ENCODE measurements at regions not wholly inside any gene's neighbourhood (a gene's known extent, or its start where the extent isn't known, plus 50 kb on each side); places are given as distances from the start of the nearest gene placed in this dataset.

DNA sequence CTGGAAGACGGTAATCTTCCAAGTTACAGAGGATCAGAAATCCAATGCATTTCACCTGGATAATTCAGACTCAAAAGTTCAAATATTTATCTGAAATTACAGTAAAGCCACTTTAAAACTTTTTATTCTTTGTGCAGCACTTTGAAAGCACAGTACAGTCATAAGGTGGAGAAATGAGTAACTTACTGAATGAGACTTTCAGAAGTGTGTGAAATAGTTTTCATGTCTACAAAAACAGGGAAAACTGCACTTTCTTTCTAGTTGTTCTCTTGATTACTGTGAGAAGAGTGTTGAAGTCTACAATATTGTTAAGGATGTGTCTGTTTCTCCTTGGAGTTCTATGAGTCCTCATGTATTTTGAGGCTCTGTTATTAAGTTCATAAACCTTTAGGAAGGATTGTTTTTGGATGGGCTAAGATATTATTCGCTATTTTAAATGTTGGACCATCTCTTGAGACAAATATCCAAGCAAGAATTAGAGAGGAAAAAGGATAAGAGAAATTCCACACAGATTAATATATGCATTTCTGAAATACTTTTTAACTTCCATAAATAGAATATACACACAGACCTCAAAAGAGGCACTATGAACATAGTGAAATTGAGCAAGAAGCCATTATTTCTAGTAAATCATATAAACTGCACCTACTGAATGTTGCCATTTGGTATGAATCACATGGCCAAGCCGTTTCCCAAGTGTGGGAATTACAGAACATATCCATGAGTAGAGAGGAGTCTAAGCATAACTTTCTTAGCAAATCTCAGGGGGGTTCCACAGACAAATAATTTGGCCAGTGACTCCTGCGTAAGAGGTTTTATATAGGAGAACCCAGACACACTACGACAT lies 83.6 kb upstream of the PLEKHM1 start:
- CTCF ChIA-PET: no interaction called here
- no peaks in the 10 kb centered on the region for H3K9me3 ChIP-seq (ENCODE audit: control extremely low read depth in 1 of 3, control insufficient read depth in 2 of 3, insufficient read depth in 1 of 3, low read length in 2 of 3)
- no peak for ATAC-seq (ENCODE audit: low read depth)
- Mint-ChIP-seq H3K27me3 (no peaks in the 10 kb centered on the region), H3K9me3 (ENCODE audit: insufficient read depth) (no peaks in the 10 kb centered on the region), H3K4me3 (no peak overlapping the region), H3K4me1 (peaks cover 43% of the 10 kb centered on the region), H3K27ac (no peak overlapping the region)
- TF ChIP-seq EZH2 (IDR thresholded peaks at IDR 0.05; ENCODE audit: borderline replicate concordance, insufficient read depth, low read depth, low read length, poor library complexity, severe bottlenecking): no peak
- TF ChIP-seq, protein P1, sequence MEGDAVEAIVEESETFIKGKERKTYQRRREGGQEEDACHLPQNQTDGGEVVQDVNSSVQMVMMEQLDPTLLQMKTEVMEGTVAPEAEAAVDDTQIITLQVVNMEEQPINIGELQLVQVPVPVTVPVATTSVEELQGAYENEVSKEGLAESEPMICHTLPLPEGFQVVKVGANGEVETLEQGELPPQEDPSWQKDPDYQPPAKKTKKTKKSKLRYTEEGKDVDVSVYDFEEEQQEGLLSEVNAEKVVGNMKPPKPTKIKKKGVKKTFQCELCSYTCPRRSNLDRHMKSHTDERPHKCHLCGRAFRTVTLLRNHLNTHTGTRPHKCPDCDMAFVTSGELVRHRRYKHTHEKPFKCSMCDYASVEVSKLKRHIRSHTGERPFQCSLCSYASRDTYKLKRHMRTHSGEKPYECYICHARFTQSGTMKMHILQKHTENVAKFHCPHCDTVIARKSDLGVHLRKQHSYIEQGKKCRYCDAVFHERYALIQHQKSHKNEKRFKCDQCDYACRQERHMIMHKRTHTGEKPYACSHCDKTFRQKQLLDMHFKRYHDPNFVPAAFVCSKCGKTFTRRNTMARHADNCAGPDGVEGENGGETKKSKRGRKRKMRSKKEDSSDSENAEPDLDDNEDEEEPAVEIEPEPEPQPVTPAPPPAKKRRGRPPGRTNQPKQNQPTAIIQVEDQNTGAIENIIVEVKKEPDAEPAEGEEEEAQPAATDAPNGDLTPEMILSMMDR (IDR thresholded peaks at IDR 0.05): no peak
- no peak overlapping the region for H3K9ac ChIP-seq (ENCODE audit: low read length)
- H3K4me1 ChIP-seq (ENCODE audit: control insufficient read depth in 2 of 2, insufficient read depth in 2 of 2, low read length in 2 of 2): peaks cover 0 to 8% of the 10 kb centered on the region in 2 donors
- peaks cover 0 to 6% of the 10 kb centered on the region in 2 experiments for H3K36me3 ChIP-seq (replicated peaks in 1 of 2; ENCODE audit: control extremely low read depth in 1 of 2, control insufficient read depth in 1 of 2, extremely low read depth in 1 of 2, insufficient read depth in 2 of 2, low read length in 1 of 2)
- H3K4me3 ChIP-seq (ENCODE audit: control extremely low read depth in 1 of 5, extremely low read depth in 1 of 5, insufficient read depth in 1 of 5, low read depth in 2 of 5, low read length in 4 of 5): no peak overlapping the region
- peaks cover 59% of the 10 kb centered on the region for H3K79me2 ChIP-seq (ENCODE audit: control insufficient read depth, insufficient read depth, low read length)
- no peak overlapping the region for H3K4me2 ChIP-seq (replicated peaks; ENCODE audit: low read depth, low read length, poor library complexity, severe bottlenecking)
- H3K27me3 ChIP-seq (replicated peaks in 1 of 4; ENCODE audit: control extremely low read depth in 1 of 4, control insufficient read depth in 3 of 4, insufficient read depth in 4 of 4, low read length in 3 of 4): no peaks in the 10 kb centered on the region
- POLR2A ChIA-PET: no interaction called here
- 92% methylated on average over 2 of the region's 5 CpGs for WGBS (ENCODE audit: insufficient coverage)
- no peak for DNase-seq
- H2AFZ ChIP-seq (ENCODE audit: insufficient read depth, low read depth, low read length, poor library complexity, severe bottlenecking): no peak overlapping the region
- intact Hi-C loops (cut with micrococcal nuclease): no loop called here
- H4K20me1 ChIP-seq (ENCODE audit: control insufficient read depth, insufficient read depth, low read length, poor library complexity, severe bottlenecking): peaks cover 48% of the 10 kb centered on the region
- H3K27ac ChIP-seq (ENCODE audit: low read length in 2 of 2): no peak overlapping the region

DNA sequence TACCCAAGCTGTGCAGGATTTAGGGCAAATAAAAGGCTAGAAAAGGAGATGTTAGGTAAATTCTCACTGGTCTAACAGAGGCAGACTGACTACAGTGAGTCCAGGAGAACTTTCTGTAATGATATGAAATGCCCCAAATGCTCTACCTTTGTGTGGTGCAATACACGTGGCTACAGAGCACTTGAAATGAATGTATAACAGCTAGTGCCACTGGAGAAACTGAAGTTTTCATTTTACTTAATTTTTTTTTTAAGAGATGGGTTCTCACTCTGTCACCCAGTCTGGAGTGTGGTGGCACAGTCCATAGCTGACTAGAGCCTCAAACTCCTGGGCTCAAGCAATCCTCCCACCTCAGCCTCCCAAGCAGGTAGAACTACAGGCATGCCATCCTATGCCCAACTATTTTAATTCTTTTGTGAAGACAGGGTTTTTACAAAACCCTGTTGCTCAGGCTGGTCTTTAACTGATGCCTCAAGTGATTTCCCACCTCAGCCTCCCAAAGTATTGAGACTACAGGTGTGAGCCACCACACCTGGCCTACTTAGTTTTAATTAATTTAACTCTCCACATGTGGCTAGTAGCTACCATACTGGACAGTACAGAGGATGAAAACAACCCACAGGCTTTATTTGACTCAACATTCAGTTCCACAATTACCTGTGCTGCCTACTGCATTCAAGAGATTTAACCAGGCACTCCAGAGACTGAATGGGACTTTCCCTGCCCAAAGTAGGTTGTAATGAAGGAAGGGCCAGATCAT lies 84.8 kb upstream of the PLEKHM1 start:
- DNase-seq: no peak
- H3K4me1 Mint-ChIP-seq: peaks cover 54% of the 10 kb centered on the region
- Histone ChIP-seq H3K4me2 (replicated peaks; ENCODE audit: low read depth, low read length, poor library complexity, severe bottlenecking) (no peak overlapping the region), H3K36me3 (replicated peaks in 1 of 2; ENCODE audit: control extremely low read depth in 1 of 2, control insufficient read depth in 1 of 2, extremely low read depth in 1 of 2, insufficient read depth in 2 of 2, low read length in 1 of 2) (peaks cover 0 to 8% of the 10 kb centered on the region in 2 experiments), H2AFZ (ENCODE audit: insufficient read depth, low read depth, low read length, poor library complexity, severe bottlenecking) (no peak overlapping the region), H4K20me1 (ENCODE audit: control insufficient read depth, insufficient read depth, low read length, poor library complexity, severe bottlenecking) (peaks cover 59% of the 10 kb centered on the region), H3K9ac (ENCODE audit: low read length) (no peak overlapping the region), H3K79me2 (ENCODE audit: control insufficient read depth, insufficient read depth, low read length) (peaks cover 70% of the 10 kb centered on the region), H3K9me3 (ENCODE audit: control extremely low read depth in 1 of 3, control insufficient read depth in 2 of 3, insufficient read depth in 1 of 3, low read length in 2 of 3) (no peaks in the 10 kb centered on the region), H3K27me3 (replicated peaks in 1 of 4; ENCODE audit: control extremely low read depth in 1 of 4, control insufficient read depth in 3 of 4, insufficient read depth in 4 of 4, low read length in 3 of 4) (no peaks in the 10 kb centered on the region), H3K4me3 (ENCODE audit: control extremely low read depth in 1 of 5, extremely low read depth in 1 of 5, insufficient read depth in 1 of 5, low read depth in 2 of 5, low read length in 4 of 5) (no peak overlapping the region), H3K4me1 (ENCODE audit: control insufficient read depth in 2 of 2, insufficient read depth in 2 of 2, low read length in 2 of 2) (peaks cover 0 to 11% of the 10 kb centered on the region in 2 donors), H3K27ac (ENCODE audit: low read length in 2 of 2) (no peak overlapping the region)
- no peak overlapping the region for H3K4me3 Mint-ChIP-seq
- ChIA-PET CTCF (no interaction called here), POLR2A (no interaction called here)
- intact Hi-C loops (cut with micrococcal nuclease): no loop called here
- H3K27me3 Mint-ChIP-seq: no peaks in the 10 kb centered on the region
- WGBS (ENCODE audit: insufficient coverage): no CpG with 5 or more reads among the region's 1 CpG
- no peak for ATAC-seq (ENCODE audit: low read depth)
- no peaks in the 10 kb centered on the region for H3K9me3 Mint-ChIP-seq (ENCODE audit: insufficient read depth)
- peak overlapping the region; percentile 12 for H3K27ac Mint-ChIP-seq
- TF ChIP-seq, protein P1 (IDR thresholded peaks at IDR 0.05): no peak
- no peak for TF ChIP-seq EZH2 (IDR thresholded peaks at IDR 0.05; ENCODE audit: borderline replicate concordance, insufficient read depth, low read depth, low read length, poor library complexity, severe bottlenecking)
